ENCODE measurements at regions not wholly inside any gene's neighbourhood (a gene's known extent, or its start where the extent isn't known, plus 50 kb on each side); places are given as distances from the start of the nearest gene placed in this dataset.

DNA sequence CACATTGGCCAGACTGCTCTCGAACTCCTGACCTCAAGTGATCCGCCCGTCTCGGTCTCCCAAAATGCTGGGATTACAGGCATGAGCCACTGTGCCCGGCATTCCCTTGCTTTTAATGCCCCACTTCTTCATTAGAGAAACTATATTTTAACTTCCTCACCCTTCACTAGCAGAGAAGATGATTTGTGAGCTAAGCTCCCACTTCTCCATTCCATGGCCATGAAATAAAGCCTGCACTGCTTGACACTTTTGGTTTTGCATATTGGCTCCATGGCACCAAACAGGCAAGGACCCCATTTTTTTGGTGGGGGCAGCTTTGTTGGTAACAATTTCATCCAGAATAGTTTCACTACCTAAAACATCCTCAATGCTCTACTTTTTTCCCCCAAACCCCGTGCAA is 145.3 kb downstream of the TFAP2B start:
- no peaks in the 10 kb centered on the region for H3K9me3 ChIP-seq (ENCODE audit: control insufficient read depth, low read depth, low read length)
- no peaks in the 10 kb centered on the region for H3K36me3 ChIP-seq (ENCODE audit: control insufficient read depth in 2 of 2, extremely low read depth in 1 of 2, insufficient read depth in 2 of 2, low read length in 2 of 2)
- no peaks in the 10 kb centered on the region for H3K4me1 ChIP-seq (ENCODE audit: control insufficient read depth, extremely low read depth, insufficient read depth, low read length)
- DNase-seq (ENCODE audit: low read depth, low spot score) (no peak), FAIRE-seq (no peak)
- no peak overlapping the region for H3K27ac ChIP-seq (ENCODE audit: control insufficient read depth, insufficient read depth, low read length)
- no peaks in the 10 kb centered on the region for H3K27me3 ChIP-seq (ENCODE audit: control insufficient read depth, extremely low read depth, insufficient read depth, low read length)
- H3K4me3 ChIP-seq (ENCODE audit: control insufficient read depth in 2 of 3, extremely low read depth in 1 of 3, insufficient read depth in 2 of 3, low read depth in 1 of 3, low read length in 3 of 3), result no peak overlapping the region
- no peak overlapping the region for H3K9ac ChIP-seq (ENCODE audit: control insufficient read depth, extremely low read depth, insufficient read depth, low read length)
- H3K4me2 ChIP-seq (ENCODE audit: control insufficient read depth, extremely low read depth, insufficient read depth, low read depth, low read length), result no peak overlapping the region
- H2AFZ ChIP-seq (ENCODE audit: control insufficient read depth, low read length), result no peak overlapping the region
- H3K9me1 ChIP-seq (ENCODE audit: control insufficient read depth, extremely low read depth, insufficient read depth, low read length), result no peaks in the 10 kb centered on the region
- H3K79me2 ChIP-seq (ENCODE audit: control insufficient read depth, insufficient read depth, low read length), result no peaks in the 10 kb centered on the region
- no peaks in the 10 kb centered on the region for H4K20me1 ChIP-seq (ENCODE audit: control insufficient read depth, extremely low read depth, insufficient read depth, low read length)
- TF ChIP-seq, protein P1, sequence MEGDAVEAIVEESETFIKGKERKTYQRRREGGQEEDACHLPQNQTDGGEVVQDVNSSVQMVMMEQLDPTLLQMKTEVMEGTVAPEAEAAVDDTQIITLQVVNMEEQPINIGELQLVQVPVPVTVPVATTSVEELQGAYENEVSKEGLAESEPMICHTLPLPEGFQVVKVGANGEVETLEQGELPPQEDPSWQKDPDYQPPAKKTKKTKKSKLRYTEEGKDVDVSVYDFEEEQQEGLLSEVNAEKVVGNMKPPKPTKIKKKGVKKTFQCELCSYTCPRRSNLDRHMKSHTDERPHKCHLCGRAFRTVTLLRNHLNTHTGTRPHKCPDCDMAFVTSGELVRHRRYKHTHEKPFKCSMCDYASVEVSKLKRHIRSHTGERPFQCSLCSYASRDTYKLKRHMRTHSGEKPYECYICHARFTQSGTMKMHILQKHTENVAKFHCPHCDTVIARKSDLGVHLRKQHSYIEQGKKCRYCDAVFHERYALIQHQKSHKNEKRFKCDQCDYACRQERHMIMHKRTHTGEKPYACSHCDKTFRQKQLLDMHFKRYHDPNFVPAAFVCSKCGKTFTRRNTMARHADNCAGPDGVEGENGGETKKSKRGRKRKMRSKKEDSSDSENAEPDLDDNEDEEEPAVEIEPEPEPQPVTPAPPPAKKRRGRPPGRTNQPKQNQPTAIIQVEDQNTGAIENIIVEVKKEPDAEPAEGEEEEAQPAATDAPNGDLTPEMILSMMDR (optimal IDR thresholded peaks at IDR 0.05 in 1 of 3, IDR thresholded peaks at IDR 0.05 in 1 of 3, conservative IDR thresholded peaks at IDR 0.05 in 1 of 3; ENCODE audit: extremely low read depth in 1 of 3, insufficient read depth in 2 of 3, low read length in 3 of 3), result no peak
- no peak for TF ChIP-seq EZH2 (IDR thresholded peaks at IDR 0.05; ENCODE audit: low read length)
- dilution Hi-C loops (cut with MboI; ENCODE audit: extremely low pct_ligation_motif_present, low sequenced_read_pairs), result no loop called here

DNA sequence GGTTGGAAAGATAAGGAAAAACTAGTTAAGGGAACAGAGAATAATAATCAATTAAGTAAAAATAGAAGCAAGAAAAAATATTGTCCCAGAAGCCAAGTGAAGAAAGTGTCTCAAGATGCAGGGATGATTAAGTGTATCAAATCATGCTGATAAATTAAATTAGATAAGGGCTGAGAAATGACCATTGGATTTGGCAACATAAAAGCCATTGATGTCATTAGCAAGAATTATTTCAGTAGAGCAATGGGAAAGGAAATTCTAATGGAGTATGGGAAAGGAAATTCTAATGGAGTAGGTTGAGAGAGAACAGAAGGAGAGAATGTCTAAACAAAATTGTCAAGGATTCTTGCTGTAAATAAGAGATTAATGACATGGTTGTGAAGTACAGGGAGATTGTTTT is 146.8 kb downstream of the TFAP2B start:
- dilution Hi-C loops (cut with MboI; ENCODE audit: extremely low pct_ligation_motif_present, low sequenced_read_pairs), result no loop called here
- TF ChIP-seq, protein P1 (optimal IDR thresholded peaks at IDR 0.05 in 1 of 3, IDR thresholded peaks at IDR 0.05 in 1 of 3, conservative IDR thresholded peaks at IDR 0.05 in 1 of 3; ENCODE audit: extremely low read depth in 1 of 3, insufficient read depth in 2 of 3, low read length in 3 of 3), result no peak
- no peak for TF ChIP-seq EZH2 (IDR thresholded peaks at IDR 0.05; ENCODE audit: low read length)
- H3K9ac ChIP-seq (ENCODE audit: control insufficient read depth, extremely low read depth, insufficient read depth, low read length), result no peak overlapping the region
- FAIRE-seq (no peak), DNase-seq (ENCODE audit: low read depth, low spot score) (no peak)
- no peaks in the 10 kb centered on the region for H3K27me3 ChIP-seq (ENCODE audit: control insufficient read depth, extremely low read depth, insufficient read depth, low read length)
- H3K4me2 ChIP-seq (ENCODE audit: control insufficient read depth, extremely low read depth, insufficient read depth, low read depth, low read length), result no peak overlapping the region
- H3K4me1 ChIP-seq (ENCODE audit: control insufficient read depth, extremely low read depth, insufficient read depth, low read length), result no peaks in the 10 kb centered on the region
- no peak overlapping the region for H3K27ac ChIP-seq (ENCODE audit: control insufficient read depth, insufficient read depth, low read length)
- no peak overlapping the region for H2AFZ ChIP-seq (ENCODE audit: control insufficient read depth, low read length)
- no peaks in the 10 kb centered on the region for H3K9me1 ChIP-seq (ENCODE audit: control insufficient read depth, extremely low read depth, insufficient read depth, low read length)
- H3K9me3 ChIP-seq (ENCODE audit: control insufficient read depth, low read depth, low read length), result no peaks in the 10 kb centered on the region
- H3K36me3 ChIP-seq (ENCODE audit: control insufficient read depth in 2 of 2, extremely low read depth in 1 of 2, insufficient read depth in 2 of 2, low read length in 2 of 2), result no peaks in the 10 kb centered on the region
- no peak overlapping the region for H3K4me3 ChIP-seq (ENCODE audit: control insufficient read depth in 2 of 3, extremely low read depth in 1 of 3, insufficient read depth in 2 of 3, low read depth in 1 of 3, low read length in 3 of 3)
- H4K20me1 ChIP-seq (ENCODE audit: control insufficient read depth, extremely low read depth, insufficient read depth, low read length), result no peaks in the 10 kb centered on the region
- H3K79me2 ChIP-seq (ENCODE audit: control insufficient read depth, insufficient read depth, low read length), result no peaks in the 10 kb centered on the region

Measured in keratinocyte (primary cell).